Gastroesophageal sphincter (tissue), 4 donors: ENCODE measurements at regions not wholly inside any gene's neighbourhood (a gene's known extent, or its start where the extent isn't known, plus 50 kb on each side); places are given as distances from the start of the nearest gene placed in this dataset.

Experiments
- ATAC-seq: fragments of 150-250 bp; one replicate; pipeline ENCODE4 v1.9.1; 2016; ENCODE audit warnings: mild to moderate bottlenecking, moderate library complexity
- H3K27ac ChIP-seq, 4 donors: fragments of 200-600 bp; sonication (generic) in 3 of 4; 1 replicate in 3 of 4; 2 replicates in 1 of 4; pipeline ENCODE4 v1.5.1; 2016 to 2019
- H3K27me3 ChIP-seq: fragments of 200-600 bp; sonication (generic); one replicate; pipeline ENCODE4 v1.5.1; 2019
- H3K36me3 ChIP-seq, 2 donors: fragments of 200-600 bp; sonication (generic); one replicate each; pipeline ENCODE4 v1.5.1; 2019; ENCODE audit warnings: control low read depth in 1 of 2
- H3K4me1 ChIP-seq, 3 donors: fragments of 200-600 bp; sonication (generic); 1 replicate in 2 of 3; 2 replicates in 1 of 3; pipeline ENCODE4 v1.5.1; 2016 to 2019; ENCODE audit warnings: control low read depth in 2 of 3
- H3K4me3 ChIP-seq, 2 donors: fragments of 200-600 bp; sonication (generic); one replicate each; pipeline ENCODE4 v1.5.1; 2019; ENCODE audit warnings: mild to moderate bottlenecking in 1 of 2, moderate library complexity in 1 of 2
- H3K9me3 ChIP-seq, 3 donors: fragments of 200-600 bp; sonication (generic); one replicate each; pipeline ENCODE4 v1.5.1; 2017 to 2019; ENCODE audit warnings: control low read depth in 2 of 3
- CTCF ChIP-seq, 4 experiments: fragments of 200-600 bp in 2 of 4; fragments of 450-650 bp in 2 of 4; sonication (generic) in 1 of 4; IDR thresholded peaks; one replicate each; pipeline ENCODE4 v1.5.1; 2017 to 2019; ENCODE audit warnings: antibody characterized with exemption in 4 of 4, mild to moderate bottlenecking in 2 of 4, moderate library complexity in 2 of 4
- EP300 ChIP-seq: sonication (generic); formaldehyde crosslinking; IDR thresholded peaks from one replicate; pipeline ENCODE4 v1.6.1; 2017; ENCODE audit warnings: antibody characterized with exemption, mild to moderate bottlenecking
- POLR2A ChIP-seq, 2 donors: fragments of 450-650 bp; IDR thresholded peaks; one replicate each; pipeline ENCODE4 v1.6.1; 2017; ENCODE audit warnings: antibody characterized with exemption in 2 of 2, mild to moderate bottlenecking in 2 of 2, moderate library complexity in 1 of 2
- POLR2AphosphoS5 ChIP-seq: sonication (generic); formaldehyde crosslinking; IDR thresholded peaks from one replicate; pipeline ENCODE4 v1.6.1; 2017; ENCODE audit warnings: antibody characterized with exemption
- WGBS, 2 donors: methylation state at CpG; one replicate each; pipeline ENCODE4 v1.1.5; 2018; ENCODE audit warnings: low coverage in 1 of 2; 5-methylcytosine and 5-hydroxymethylcytosine counted together

- no peaks in the 10 kb centered on the region for H3K27me3 ChIP-seq
- H3K4me3 ChIP-seq = no peak overlapping the region
- no peak for TF ChIP-seq EP300
- no peak for TF ChIP-seq POLR2AphosphoS5
- TF ChIP-seq CTCF (IDR thresholded peaks at IDR 0.05) = no peak
- TF ChIP-seq POLR2A (IDR thresholded peaks at IDR 0.05) = no peak
- H3K27ac ChIP-seq = no peak overlapping the region
- no peak for ATAC-seq
- no peaks in the 10 kb centered on the region for H3K9me3 ChIP-seq
- no peaks in the 10 kb centered on the region for H3K36me3 ChIP-seq
- no peaks in the 10 kb centered on the region for H3K4me1 ChIP-seq
- WGBS, 2 donors = 74 to 96% methylated on average over 2 of the region's 2 CpGs
Measured at GRCh38 chr2:163417596-163418337, 318.0 kb downstream of the FIGN start.

- WGBS, 2 donors = 51 to 75% methylated on average over 2 to 3 of the region's 3 CpGs
- Histone ChIP-seq H3K36me3 (no peaks in the 10 kb centered on the region), H3K4me1 (no peaks in the 10 kb centered on the region), H3K27ac (no peak overlapping the region), H3K4me3 (no peak overlapping the region), H3K27me3 (no peaks in the 10 kb centered on the region), H3K9me3 (no peaks in the 10 kb centered on the region)
- no peak for ATAC-seq
- TF ChIP-seq CTCF (IDR thresholded peaks at IDR 0.05) = no peak
- TF ChIP-seq EP300 = no peak
- TF ChIP-seq POLR2A (IDR thresholded peaks at IDR 0.05) = no peak
- TF ChIP-seq POLR2AphosphoS5 = no peak
Measured at GRCh38 chr2:163414121-163414520, 321.7 kb downstream of the FIGN start.

GRCh38 chr2:163407296-163407695, 328.5 kb downstream of the FIGN start:
- H3K36me3 ChIP-seq = no peaks in the 10 kb centered on the region
- H3K27ac ChIP-seq = no peak overlapping the region
- H3K4me3 ChIP-seq = no peak overlapping the region
- WGBS, 2 donors = 38 to 70% methylated on average over 1 to 3 of the region's 3 CpGs
- H3K27me3 ChIP-seq = no peaks in the 10 kb centered on the region
- TF ChIP-seq CTCF (IDR thresholded peaks at IDR 0.05) (no peak), POLR2A (IDR thresholded peaks at IDR 0.05) (no peak), POLR2AphosphoS5 (no peak), EP300 (no peak)
- no peaks in the 10 kb centered on the region for H3K4me1 ChIP-seq
- ATAC-seq = no peak
- H3K9me3 ChIP-seq = no peaks in the 10 kb centered on the region

- H3K4me3 ChIP-seq = no peak overlapping the region
- no peaks in the 10 kb centered on the region for H3K27me3 ChIP-seq
- no peak for ATAC-seq
- H3K9me3 ChIP-seq = no peaks in the 10 kb centered on the region
- H3K4me1 ChIP-seq = no peaks in the 10 kb centered on the region
- H3K27ac ChIP-seq = no peak overlapping the region
- TF ChIP-seq EP300 = no peak
- TF ChIP-seq CTCF (IDR thresholded peaks at IDR 0.05) = no peak
- TF ChIP-seq POLR2A (IDR thresholded peaks at IDR 0.05) = no peak
- TF ChIP-seq POLR2AphosphoS5 = no peak
- WGBS, 2 donors = 85 to 86% methylated on average over 2 of the region's 2 CpGs
- H3K36me3 ChIP-seq = no peaks in the 10 kb centered on the region
Measured at GRCh38 chr2:163405298-163405697, 330.5 kb downstream of the FIGN start.

GRCh38 chr2:163401481-163401880, 334.3 kb downstream of the FIGN start:
- WGBS, 2 donors = 68 to 79% methylated on average over 3 of the region's 3 CpGs
- H3K4me1 ChIP-seq = peaks cover 0 to 6% (median 0%) of the 10 kb centered on the region in 3 donors
- no peaks in the 10 kb centered on the region for H3K27me3 ChIP-seq
- H3K9me3 ChIP-seq = no peaks in the 10 kb centered on the region
- ATAC-seq = no peak
- H3K27ac ChIP-seq = no peak overlapping the region
- H3K4me3 ChIP-seq = no peak overlapping the region
- no peaks in the 10 kb centered on the region for H3K36me3 ChIP-seq
- TF ChIP-seq CTCF (IDR thresholded peaks at IDR 0.05) = no peak
- no peak for TF ChIP-seq EP300
- no peak for TF ChIP-seq POLR2A (IDR thresholded peaks at IDR 0.05)
- TF ChIP-seq POLR2AphosphoS5 = no peak
